Fibroblast of peridontal ligament (primary cell): ENCODE measurements at regions not wholly inside any gene's neighbourhood (a gene's known extent, or its start where the extent isn't known, plus 50 kb on each side); places are given as distances from the start of the nearest gene placed in this dataset.

Experiments used
- DNase-seq: peaks from one replicate; pipeline ENCODE4 v3.0.0-alpha.2; 2010; ENCODE audit errors: extremely low read depth

- DNase-seq = no peak
These were observed 561.3 kb upstream of the LCORL start for GRCh38 chr4:18582841-18583240.

- no peak for DNase-seq
These were observed 556.8 kb upstream of the LCORL start for GRCh38 chr4:18578307-18578706.

DNA sequence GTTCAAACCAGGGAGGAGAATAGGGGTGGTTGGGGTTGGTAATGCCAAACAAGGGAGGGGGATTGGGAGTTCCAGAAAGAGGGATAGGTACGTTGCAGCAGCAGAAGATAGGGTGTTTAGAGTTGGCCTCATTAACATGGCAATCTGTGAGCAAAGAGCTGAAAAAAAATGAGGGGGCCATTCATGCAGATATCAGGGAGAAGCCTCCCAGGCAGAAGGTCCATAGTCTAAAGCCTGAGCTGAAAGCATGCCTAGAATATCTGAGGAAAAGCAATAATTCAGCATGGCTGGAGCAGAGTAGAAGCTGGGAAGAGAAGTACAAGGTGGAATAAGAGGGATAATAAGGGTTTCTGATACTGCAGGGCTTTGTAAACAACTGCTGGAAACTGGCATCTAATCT lies 550.9 kb upstream of the LCORL start:
- DNase-seq = no peak

- no peak for DNase-seq
These were observed 549.8 kb upstream of the LCORL start for GRCh38 chr4:18571301-18571761.

GRCh38 chr4:18570370-18570769 lies 548.8 kb upstream of the LCORL start:
- no peak for DNase-seq

DNA sequence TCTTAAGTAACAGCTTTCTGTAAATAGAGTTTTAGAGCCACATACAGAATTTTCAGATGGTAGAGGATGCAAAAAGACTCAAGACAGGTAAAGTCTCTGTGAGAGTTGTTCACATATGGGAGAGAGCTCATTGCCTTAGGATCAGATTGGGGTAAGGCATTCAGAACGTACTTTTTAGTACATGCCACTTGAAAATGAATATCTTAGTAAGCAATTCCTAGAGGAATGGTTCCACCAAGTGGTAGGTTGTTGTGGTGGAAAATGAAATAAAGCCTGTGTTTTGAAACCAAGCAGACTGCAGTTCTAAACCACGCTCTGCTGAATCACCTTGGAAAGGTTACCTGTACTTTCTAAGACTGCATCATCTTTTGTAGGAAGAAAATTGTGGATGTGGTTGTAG lies 547.0 kb upstream of the LCORL start:
- DNase-seq = peak; percentile 14

DNA sequence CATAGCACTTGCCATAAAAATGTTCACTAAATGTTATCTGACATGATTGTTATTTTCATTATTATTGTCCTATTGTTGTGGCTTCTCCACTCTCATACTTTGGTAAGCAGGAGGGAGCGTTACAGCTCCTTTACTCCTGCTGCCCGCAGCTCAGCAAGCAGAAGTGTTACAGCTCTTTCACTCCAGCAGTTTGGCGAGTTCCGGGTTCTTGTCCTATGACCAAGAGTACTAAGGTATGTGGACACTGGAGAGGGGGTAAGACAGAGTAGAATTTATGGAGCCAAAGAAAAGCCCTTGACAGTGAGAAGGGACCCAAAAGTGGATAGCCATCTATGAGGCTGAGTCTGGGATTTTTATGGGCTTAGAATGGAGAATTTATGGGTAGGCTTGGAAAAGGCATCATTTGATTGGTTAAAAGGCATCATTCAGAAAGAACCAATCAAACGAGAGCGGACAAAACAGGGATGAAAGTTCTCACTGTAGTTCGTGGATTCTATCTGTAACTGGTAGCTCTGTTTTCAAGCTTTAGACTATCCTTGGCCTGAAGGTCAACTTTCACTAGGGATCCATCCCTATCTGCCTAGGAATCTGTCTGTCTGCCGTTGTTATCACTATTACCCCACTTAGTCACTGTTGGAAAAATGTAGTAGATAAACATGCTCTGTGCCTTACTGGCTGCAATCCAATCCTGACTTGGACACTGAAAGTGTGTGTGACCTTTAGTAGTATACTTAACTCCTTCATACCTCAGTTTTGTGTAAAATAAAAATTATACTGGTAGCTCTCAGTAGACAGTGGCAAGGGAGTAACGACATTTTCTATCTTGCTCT lies 545.6 kb upstream of the LCORL start:
- DNase-seq = no peak

- DNase-seq = no peak
These were observed 537.9 kb upstream of the LCORL start for GRCh38 chr4:18559492-18559891.

GRCh38 chr4:18556402-18556801 lies 534.8 kb upstream of the LCORL start:
- no peak for DNase-seq

DNA sequence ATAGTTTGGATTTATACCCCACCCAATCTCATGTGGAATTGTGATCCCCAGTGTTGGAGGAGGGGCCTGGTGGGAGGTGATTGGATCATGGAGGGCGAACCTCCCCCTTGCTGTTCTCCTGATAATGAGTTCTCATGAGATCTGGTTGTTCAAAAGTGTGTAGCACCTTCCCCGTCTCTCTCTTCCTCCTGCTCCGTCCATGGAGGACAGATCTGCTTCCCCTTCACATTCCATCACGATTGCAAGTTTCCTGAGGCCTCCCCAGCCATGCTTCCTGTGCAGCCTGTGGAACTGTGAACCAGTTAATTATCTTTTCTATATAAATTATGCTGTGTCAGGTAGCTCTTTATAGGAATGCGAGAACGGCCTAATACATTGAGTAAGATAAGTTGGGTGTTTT lies 518.8 kb upstream of the LCORL start:
- DNase-seq = no peak

DNA sequence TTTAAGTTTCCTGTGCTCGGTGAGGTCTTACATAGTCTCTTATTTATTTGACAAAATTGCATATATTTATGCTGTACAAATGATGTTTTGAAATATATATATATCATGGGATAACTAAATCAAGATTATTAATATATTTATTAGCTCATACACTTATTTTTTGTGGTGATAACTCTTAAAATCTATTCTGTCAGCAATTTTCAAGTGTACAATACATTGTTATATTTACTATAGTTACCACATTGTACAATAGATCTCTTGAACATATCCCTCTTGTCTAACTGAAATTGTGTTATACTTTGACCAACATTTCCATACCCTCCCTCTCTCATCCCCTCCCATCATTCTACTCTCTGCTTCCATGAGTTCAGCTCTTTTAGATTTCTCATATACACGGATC lies 516.6 kb upstream of the LCORL start:
- DNase-seq = no peak

DNA sequence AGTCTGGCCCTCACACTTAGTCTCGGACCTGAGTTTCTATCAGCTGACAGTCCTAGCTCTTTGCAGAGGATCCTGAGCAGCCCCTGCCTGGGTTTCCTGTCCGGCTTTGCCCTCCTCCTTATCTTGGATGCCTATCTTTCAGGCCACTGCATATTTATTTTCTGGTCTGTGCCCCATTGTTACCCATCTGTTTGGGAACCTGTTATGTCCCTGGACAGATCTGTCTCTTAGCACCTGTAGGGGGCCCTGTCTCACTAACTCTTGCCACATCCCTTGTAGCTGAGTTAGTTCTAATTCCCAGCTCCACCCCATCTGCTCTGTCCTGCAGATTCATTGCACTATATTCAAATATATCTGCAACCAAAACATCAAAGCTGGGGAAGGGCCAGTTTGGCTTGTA lies 514.9 kb upstream of the LCORL start:
- no peak for DNase-seq

- no peak for DNase-seq
These were observed 514.4 kb upstream of the LCORL start for GRCh38 chr4:18535948-18536347.

DNA sequence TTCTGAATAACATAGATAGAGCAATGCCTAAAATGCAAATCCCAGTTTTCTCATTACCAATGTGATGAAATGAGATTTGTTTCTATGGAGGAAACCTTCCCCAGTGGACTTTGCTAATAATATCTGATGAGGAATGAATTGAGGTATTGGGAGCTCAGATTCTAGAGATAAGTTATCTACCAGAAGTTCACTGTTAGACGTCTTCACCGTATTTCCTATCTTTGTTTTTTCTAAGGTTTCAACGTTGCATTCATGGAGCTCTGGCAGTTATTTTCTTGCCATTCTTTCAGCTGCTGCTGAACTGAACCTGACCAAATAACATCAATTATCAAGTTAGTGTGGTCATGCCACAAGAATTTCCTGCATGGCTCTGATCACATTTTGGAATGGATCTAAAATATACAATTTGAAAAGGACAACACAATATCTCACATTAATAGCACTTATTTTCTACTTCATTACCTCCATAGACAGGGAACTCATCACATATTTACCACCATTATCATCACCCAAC lies 511.8 kb upstream of the LCORL start:
- no peak for DNase-seq

DNA sequence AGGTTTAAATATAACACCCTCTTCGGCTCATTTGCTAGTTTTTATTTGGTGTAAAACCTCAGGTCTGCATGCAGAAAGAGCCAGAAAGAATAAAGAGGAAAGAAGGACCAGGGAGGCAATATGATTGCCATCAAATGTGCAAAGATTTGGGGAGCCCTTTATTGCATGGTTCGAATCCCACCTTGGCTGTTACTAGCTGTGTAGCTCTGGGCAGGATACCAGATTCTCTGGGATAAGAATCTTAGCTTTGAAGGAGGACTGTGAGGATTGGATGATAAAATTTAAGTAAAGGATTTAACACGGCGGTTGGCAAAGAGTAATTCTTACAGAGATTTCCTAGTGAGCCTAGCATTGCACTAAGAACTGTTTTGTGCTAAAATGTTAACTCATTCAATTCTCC lies 510.2 kb upstream of the LCORL start:
- no peak for DNase-seq

GRCh38 chr4:18529482-18529881 lies 507.9 kb upstream of the LCORL start:
- DNase-seq = no peak

- no peak for DNase-seq
These were observed 503.1 kb upstream of the LCORL start for GRCh38 chr4:18524667-18525066.

DNA sequence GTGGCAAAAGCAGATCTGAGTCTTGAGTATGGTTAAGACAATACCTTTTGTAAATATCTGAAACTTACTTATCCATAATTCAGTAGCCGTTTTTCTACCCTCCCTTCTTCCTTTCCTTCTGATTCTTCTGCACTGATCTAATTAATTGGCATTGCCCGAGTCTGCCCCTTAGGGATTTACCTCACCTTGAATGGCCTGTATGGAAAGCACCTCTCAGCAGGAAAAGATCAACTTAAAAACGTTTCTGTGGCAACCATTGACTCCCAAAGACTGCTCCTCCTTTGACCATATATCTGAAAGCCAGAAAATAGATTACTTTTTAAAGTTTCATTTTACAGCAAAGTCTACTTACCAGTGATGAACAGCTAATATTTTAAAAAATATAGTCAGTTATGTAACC lies 496.5 kb upstream of the LCORL start:
- no peak for DNase-seq

GRCh38 chr4:18513861-18514260 lies 492.3 kb upstream of the LCORL start:
- DNase-seq = no peak

- DNase-seq = no peak
These were observed 491.2 kb upstream of the LCORL start for GRCh38 chr4:18512718-18513117.

GRCh38 chr4:18511727-18512126 lies 490.2 kb upstream of the LCORL start:
- no peak for DNase-seq

DNA sequence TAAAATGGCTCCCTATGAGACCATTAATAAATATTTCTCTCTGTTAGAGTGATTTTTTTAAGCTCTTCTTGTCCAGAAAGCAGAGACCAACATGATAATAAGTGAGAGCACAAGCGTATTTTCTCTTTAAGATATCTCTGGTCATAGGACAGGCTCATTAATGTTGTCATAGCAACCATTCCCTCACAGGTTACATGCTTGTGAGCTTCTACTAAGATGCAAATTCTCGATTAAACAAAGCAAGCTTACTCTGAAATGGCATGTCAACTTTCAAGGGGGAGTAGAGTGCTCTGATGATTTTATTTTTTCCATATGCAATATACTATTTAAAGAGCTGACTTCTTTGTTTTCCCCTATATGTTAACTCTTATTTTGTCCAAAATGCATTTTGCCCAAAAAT lies 487.2 kb upstream of the LCORL start:
- DNase-seq = no peak

DNA sequence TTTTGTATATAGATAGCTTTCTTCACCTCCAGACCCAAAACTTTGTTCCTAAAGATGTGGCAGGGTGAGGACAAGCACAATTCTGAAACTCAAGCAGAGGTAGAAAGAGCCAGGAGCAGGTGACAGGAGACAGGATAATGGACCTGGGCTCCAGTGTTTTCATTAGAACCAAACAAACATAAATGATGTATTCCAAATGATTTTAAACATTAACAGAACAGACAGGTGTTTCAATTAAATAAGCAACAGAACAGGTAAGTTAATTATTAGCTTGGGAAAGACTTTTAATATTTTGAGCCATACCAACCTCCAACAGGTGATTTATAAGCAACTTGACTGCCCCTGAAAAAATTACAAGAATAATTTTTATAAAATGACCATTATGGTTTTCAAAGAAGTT lies 459.4 kb upstream of the LCORL start:
- DNase-seq = no peak

DNA sequence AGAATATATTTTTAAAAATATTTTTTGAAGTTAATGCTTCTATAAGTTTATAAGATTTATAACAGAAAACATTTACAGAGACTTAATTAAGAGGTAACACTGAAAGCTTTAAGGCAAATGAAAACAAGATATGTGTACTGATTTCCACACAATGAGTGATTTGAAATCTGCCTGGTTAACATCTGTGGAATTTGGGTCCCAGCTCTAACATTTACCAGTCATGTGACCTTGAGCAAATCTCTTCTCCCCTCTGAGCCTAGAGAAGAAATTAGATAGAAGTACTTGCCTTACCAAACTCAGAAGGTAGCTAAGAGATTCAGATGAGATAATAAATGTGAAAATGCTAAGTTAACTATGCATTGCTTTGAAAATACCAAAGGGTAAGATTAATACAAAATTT lies 458.8 kb upstream of the LCORL start:
- no peak for DNase-seq
